HFFc6 (cell line): ENCODE measurements at regions not wholly inside any gene's neighbourhood (a gene's known extent, or its start where the extent isn't known, plus 50 kb on each side); places are given as distances from the start of the nearest gene placed in this dataset.

Experiments
- DNase-seq: peaks from one replicate; pipeline ENCODE4 v3.0.0-alpha.2; 2018
- H3K27ac Mint-ChIP-seq: 2 replicates; pipeline ENCODE4 v1.8.0; 2020; ENCODE audit warnings: mild to moderate bottlenecking, mixed read lengths
- H3K27me3 Mint-ChIP-seq: 2 replicates; pipeline ENCODE4 v1.8.0; 2021; ENCODE audit warnings: mild to moderate bottlenecking, moderate library complexity, mixed read lengths; ENCODE audit not compliant: insufficient read depth
- H3K36me3 Mint-ChIP-seq: 2 replicates; pipeline ENCODE4 v1.8.0; 2021; ENCODE audit warnings: low read depth, mixed read lengths
- H3K4me1 Mint-ChIP-seq: 2 replicates; pipeline ENCODE4 v1.8.0; 2020; ENCODE audit warnings: low read depth, mixed read lengths
- H3K4me3 Mint-ChIP-seq: 2 replicates; pipeline ENCODE4 v1.8.0; 2020; ENCODE audit warnings: mild to moderate bottlenecking, moderate library complexity, mixed read lengths
- H3K9me3 Mint-ChIP-seq: 2 replicates; pipeline ENCODE4 v1.8.0; 2020; ENCODE audit warnings: mild to moderate bottlenecking, mixed read lengths
- TF ChIP-seq, protein P1 (sequence below): fragments of 200-600 bp; sonication (generic); IDR thresholded peaks from 2 replicates; pipeline ENCODE4 v1.5.0; 2021; ENCODE audit warnings: antibody characterized with exemption, mild to moderate bottlenecking

GRCh38 chr18:45378308-45378707 is 237.0 kb upstream of the SLC14A2 start:
- no peak for DNase-seq
- no peaks in the 10 kb centered on the region for H3K36me3 Mint-ChIP-seq
- H3K27me3 Mint-ChIP-seq, result peaks cover 5% of the 10 kb centered on the region; the same call in 1 of the 2 replicates
- no peak overlapping the region for H3K27ac Mint-ChIP-seq
- TF ChIP-seq, protein P1, sequence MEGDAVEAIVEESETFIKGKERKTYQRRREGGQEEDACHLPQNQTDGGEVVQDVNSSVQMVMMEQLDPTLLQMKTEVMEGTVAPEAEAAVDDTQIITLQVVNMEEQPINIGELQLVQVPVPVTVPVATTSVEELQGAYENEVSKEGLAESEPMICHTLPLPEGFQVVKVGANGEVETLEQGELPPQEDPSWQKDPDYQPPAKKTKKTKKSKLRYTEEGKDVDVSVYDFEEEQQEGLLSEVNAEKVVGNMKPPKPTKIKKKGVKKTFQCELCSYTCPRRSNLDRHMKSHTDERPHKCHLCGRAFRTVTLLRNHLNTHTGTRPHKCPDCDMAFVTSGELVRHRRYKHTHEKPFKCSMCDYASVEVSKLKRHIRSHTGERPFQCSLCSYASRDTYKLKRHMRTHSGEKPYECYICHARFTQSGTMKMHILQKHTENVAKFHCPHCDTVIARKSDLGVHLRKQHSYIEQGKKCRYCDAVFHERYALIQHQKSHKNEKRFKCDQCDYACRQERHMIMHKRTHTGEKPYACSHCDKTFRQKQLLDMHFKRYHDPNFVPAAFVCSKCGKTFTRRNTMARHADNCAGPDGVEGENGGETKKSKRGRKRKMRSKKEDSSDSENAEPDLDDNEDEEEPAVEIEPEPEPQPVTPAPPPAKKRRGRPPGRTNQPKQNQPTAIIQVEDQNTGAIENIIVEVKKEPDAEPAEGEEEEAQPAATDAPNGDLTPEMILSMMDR, result no peak
- no peak overlapping the region for H3K4me3 Mint-ChIP-seq
- H3K4me1 Mint-ChIP-seq, result no peaks in the 10 kb centered on the region
- no peaks in the 10 kb centered on the region for H3K9me3 Mint-ChIP-seq

DNA sequence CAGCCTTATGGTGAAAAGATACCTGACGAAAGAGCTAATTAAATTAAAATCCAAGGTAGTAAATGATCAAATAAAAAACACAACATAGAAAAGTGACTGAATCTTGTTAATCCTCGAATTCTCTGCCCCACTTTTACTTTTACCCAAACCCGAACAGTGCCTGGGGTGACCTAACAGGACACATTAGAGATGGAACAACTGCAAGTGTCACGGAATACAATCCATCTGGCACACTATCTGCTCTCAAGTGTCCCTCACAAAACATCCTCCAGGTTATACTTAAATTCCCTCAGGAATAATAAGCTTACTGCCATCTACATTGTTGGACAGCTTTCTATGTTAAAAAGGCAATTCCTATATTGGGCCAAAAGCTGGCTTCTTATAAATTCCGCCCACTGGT is 236.3 kb upstream of the SLC14A2 start:
- no peak overlapping the region for H3K4me3 Mint-ChIP-seq
- no peak overlapping the region for H3K27ac Mint-ChIP-seq
- no peaks in the 10 kb centered on the region for H3K4me1 Mint-ChIP-seq
- no peaks in the 10 kb centered on the region for H3K36me3 Mint-ChIP-seq
- no peaks in the 10 kb centered on the region for H3K9me3 Mint-ChIP-seq
- TF ChIP-seq, protein P1, result no peak
- peaks cover 5% of the 10 kb centered on the region; the same call in 1 of the 2 replicates for H3K27me3 Mint-ChIP-seq
- DNase-seq, result no peak

- no peaks in the 10 kb centered on the region for H3K9me3 Mint-ChIP-seq
- H3K4me1 Mint-ChIP-seq, result no peaks in the 10 kb centered on the region
- no peaks in the 10 kb centered on the region for H3K36me3 Mint-ChIP-seq
- no peak for DNase-seq
- no peak overlapping the region for H3K4me3 Mint-ChIP-seq
- H3K27me3 Mint-ChIP-seq, result peaks cover 5% of the 10 kb centered on the region; the same call in 1 of the 2 replicates
- TF ChIP-seq, protein P1, result no peak
- H3K27ac Mint-ChIP-seq, result no peak overlapping the region
Observed at GRCh38 chr18:45379903-45380302, 235.4 kb upstream of the SLC14A2 start.

DNA sequence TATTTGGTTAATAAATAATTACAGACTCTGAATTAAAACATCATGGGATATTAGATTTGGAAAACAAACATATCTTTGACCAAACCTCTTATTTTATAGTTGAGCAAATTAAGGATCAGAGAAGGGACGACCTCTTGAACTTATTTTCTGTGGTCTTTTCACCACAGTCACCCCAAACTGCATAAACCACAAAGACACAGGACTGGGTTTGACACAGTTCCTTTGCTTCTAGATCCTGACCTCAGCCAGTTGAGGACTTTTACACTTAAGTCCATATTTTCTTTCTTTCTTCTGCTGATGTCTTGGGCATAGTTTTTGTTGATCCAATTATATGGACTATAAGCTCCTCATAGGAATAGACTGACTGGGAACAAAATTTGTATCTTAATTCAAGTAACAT is 234.0 kb upstream of the SLC14A2 start:
- Mint-ChIP-seq H3K36me3 (no peaks in the 10 kb centered on the region), H3K4me3 (no peak overlapping the region), H3K27ac (no peak overlapping the region), H3K4me1 (no peaks in the 10 kb centered on the region), H3K27me3 (peaks cover 5% of the 10 kb centered on the region; the same call in 1 of the 2 replicates), H3K9me3 (no peaks in the 10 kb centered on the region)
- TF ChIP-seq, protein P1, result no peak
- no peak for DNase-seq

- H3K36me3 Mint-ChIP-seq, result no peaks in the 10 kb centered on the region
- no peaks in the 10 kb centered on the region for H3K4me1 Mint-ChIP-seq
- TF ChIP-seq, protein P1, result no peak
- DNase-seq, result no peak
- H3K27me3 Mint-ChIP-seq, result peaks cover 4% of the 10 kb centered on the region; the same call in 1 of the 2 replicates
- no peak overlapping the region for H3K27ac Mint-ChIP-seq
- no peak overlapping the region for H3K4me3 Mint-ChIP-seq
- H3K9me3 Mint-ChIP-seq, result no peaks in the 10 kb centered on the region
Observed at GRCh38 chr18:45383228-45383627, 232.0 kb upstream of the SLC14A2 start.
